Thyroid gland (tissue), 4 donors: ENCODE measurements at regions not wholly inside any gene's neighbourhood (a gene's known extent, or its start where the extent isn't known, plus 50 kb on each side); places are given as distances from the start of the nearest gene placed in this dataset.

Experiments used
- CTCF ChIP-seq, 6 experiments: fragments of 200-600 bp in 3 of 6; fragments of 450-650 bp in 3 of 6; sonication (generic) in 3 of 6; IDR thresholded peaks; one replicate each; pipeline ENCODE4 v1.5.1; 2016 to 2019; ENCODE audit warnings: antibody characterized with exemption in 6 of 6, mild to moderate bottlenecking in 2 of 6, inconsistent platforms in 1 of 6, moderate library complexity in 1 of 6
- POLR2A ChIP-seq, 2 donors: fragments of 450-650 bp; IDR thresholded peaks; one replicate each; pipeline ENCODE4 v1.6.1; 2017; ENCODE audit warnings: antibody characterized with exemption in 2 of 2, mild to moderate bottlenecking in 2 of 2, moderate library complexity in 1 of 2

DNA sequence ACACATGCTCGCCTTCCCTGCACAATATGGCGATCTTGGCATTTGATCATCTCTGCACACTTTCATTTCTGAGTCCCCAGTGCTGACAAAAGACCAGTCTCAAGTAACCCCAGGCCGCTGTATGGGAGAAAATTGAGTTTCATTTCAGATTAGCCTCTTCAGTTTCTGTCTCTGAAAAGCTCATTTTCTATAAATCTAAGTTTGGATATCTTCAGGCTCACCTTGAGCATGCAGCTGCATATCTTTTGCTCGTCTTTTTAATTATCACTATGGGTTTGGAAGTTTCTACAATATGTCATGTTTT lies 169.1 kb upstream of the MAST4 start:
- TF ChIP-seq CTCF (IDR thresholded peaks at IDR 0.05) = no peak
- no peak for TF ChIP-seq POLR2A (IDR thresholded peaks at IDR 0.05)
